Parathyroid adenoma (tissue), 2 donors: ENCODE measurements at regions not wholly inside any gene's neighbourhood (a gene's known extent, or its start where the extent isn't known, plus 50 kb on each side); places are given as distances from the start of the nearest gene placed in this dataset.
"Not testable (repeated sequence)": the region's sequence is repeated elsewhere in the genome, so short reads cannot be mapped to it uniquely, and the experiment has no call there.

Experiments used
- H2AFZ ChIP-seq: fragments of 300-600 bp; sonication (generic); one replicate; pipeline ENCODE4 v1.7.0; 2017; ENCODE audit warnings: antibody characterized with exemption, mild to moderate bottlenecking
- H3K27ac ChIP-seq: fragments of 300-600 bp; sonication (generic); one replicate; pipeline ENCODE4 v1.7.0; 2017
- H3K27me3 ChIP-seq: fragments of 300-600 bp; sonication (generic); one replicate; pipeline ENCODE4 v1.7.0; 2017; ENCODE audit warnings: low read length; ENCODE audit not compliant: control insufficient read depth, insufficient read depth
- H3K36me3 ChIP-seq: fragments of 300-600 bp; sonication (generic); one replicate; pipeline ENCODE4 v1.7.0; 2017; ENCODE audit warnings: low read length; ENCODE audit not compliant: control insufficient read depth, insufficient read depth
- H3K4me1 ChIP-seq: fragments of 300-600 bp; sonication (generic); one replicate; pipeline ENCODE4 v1.7.0; 2017; ENCODE audit warnings: control low read depth
- H3K4me2 ChIP-seq: fragments of 300-600 bp; sonication (generic); one replicate; pipeline ENCODE4 v1.7.0; 2017; ENCODE audit warnings: low read length
- H3K4me3 ChIP-seq: fragments of 300-600 bp; sonication (generic); one replicate; pipeline ENCODE4 v1.7.0; 2017; ENCODE audit warnings: low read depth, low read length
- H3K79me2 ChIP-seq: fragments of 300-600 bp; sonication (generic); one replicate; pipeline ENCODE4 v1.7.0; 2017; ENCODE audit warnings: control low read depth
- H3K9ac ChIP-seq: fragments of 300-600 bp; sonication (generic); one replicate; pipeline ENCODE4 v1.7.0; 2017; ENCODE audit warnings: mild to moderate bottlenecking
- H3K9me3 ChIP-seq: fragments of 300-600 bp; sonication (generic); one replicate; pipeline ENCODE4 v1.7.0; 2017; ENCODE audit warnings: low read length; ENCODE audit not compliant: control insufficient read depth
- TF ChIP-seq, protein P1 (sequence below): fragments of 300-600 bp; sonication (generic); IDR thresholded peaks from one replicate; pipeline ENCODE4 v1.7.0; 2017; ENCODE audit warnings: antibody characterized with exemption, mild to moderate bottlenecking
- donor health status: primary hyperparathyroidism.

DNA sequence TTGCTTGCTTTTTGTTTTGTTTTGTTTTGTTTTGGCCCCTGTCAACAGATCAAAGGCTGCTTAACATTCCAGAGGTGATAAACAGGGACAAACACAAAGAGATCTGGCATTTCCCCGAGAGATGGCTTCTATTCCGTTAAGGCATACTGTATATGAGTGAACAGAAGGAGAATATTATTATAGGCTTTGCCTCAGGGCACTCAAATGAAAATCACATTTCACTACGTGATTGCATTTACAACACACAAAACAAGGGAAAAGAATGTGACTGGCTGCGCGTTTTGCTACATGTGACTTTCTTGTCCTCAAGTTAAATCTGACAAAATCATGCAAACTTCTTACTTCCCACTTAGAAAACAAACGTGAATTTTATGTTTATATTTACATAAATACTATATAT, 1037.9 kb upstream of the DDX18 start:
- no peaks in the 10 kb centered on the region for H3K79me2 ChIP-seq
- H2AFZ ChIP-seq: no peak overlapping the region
- H3K27me3 ChIP-seq: no peaks in the 10 kb centered on the region
- H3K36me3 ChIP-seq: no peaks in the 10 kb centered on the region
- H3K9me3 ChIP-seq: no peaks in the 10 kb centered on the region
- H3K4me3 ChIP-seq: no peak overlapping the region
- H3K4me1 ChIP-seq: no peaks in the 10 kb centered on the region
- TF ChIP-seq, protein P1, sequence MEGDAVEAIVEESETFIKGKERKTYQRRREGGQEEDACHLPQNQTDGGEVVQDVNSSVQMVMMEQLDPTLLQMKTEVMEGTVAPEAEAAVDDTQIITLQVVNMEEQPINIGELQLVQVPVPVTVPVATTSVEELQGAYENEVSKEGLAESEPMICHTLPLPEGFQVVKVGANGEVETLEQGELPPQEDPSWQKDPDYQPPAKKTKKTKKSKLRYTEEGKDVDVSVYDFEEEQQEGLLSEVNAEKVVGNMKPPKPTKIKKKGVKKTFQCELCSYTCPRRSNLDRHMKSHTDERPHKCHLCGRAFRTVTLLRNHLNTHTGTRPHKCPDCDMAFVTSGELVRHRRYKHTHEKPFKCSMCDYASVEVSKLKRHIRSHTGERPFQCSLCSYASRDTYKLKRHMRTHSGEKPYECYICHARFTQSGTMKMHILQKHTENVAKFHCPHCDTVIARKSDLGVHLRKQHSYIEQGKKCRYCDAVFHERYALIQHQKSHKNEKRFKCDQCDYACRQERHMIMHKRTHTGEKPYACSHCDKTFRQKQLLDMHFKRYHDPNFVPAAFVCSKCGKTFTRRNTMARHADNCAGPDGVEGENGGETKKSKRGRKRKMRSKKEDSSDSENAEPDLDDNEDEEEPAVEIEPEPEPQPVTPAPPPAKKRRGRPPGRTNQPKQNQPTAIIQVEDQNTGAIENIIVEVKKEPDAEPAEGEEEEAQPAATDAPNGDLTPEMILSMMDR: no peak
- H3K9ac ChIP-seq: no peak overlapping the region
- no peak overlapping the region for H3K27ac ChIP-seq
- no peak overlapping the region for H3K4me2 ChIP-seq

- Histone ChIP-seq H3K4me1 (no peaks in the 10 kb centered on the region), H3K27me3 (no peaks in the 10 kb centered on the region), H2AFZ (no peak overlapping the region), H3K27ac (no peak overlapping the region), H3K36me3 (no peaks in the 10 kb centered on the region), H3K4me3 (no peak overlapping the region), H3K9me3 (no peaks in the 10 kb centered on the region), H3K4me2 (no peak overlapping the region), H3K9ac (no peak overlapping the region), H3K79me2 (no peaks in the 10 kb centered on the region)
- TF ChIP-seq, protein P1: no peak
Observed at GRCh38 chr2:116787848-116788247, 1026.6 kb upstream of the DDX18 start.

DNA sequence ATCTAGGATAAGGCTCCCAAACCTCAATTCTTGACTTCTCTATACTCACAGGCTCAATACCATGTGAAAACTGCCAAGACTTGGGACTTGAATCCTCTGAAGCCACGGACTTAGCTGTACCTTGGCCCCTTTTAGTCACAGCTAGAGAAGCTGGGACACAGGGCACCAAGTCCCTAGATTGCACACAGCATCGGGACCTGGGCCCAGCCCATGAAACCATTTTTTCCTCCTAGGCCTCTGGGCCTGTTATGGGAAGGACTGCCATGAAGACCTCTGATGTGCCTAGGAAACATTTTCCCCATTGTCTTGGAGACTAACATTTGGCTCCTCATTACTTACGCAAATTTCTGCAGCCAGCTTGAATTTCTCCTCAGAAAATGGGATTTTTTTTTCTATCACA, 1011.8 kb upstream of the DDX18 start:
- no peak overlapping the region for H3K4me2 ChIP-seq
- H3K27me3 ChIP-seq: no peaks in the 10 kb centered on the region
- H3K36me3 ChIP-seq: no peaks in the 10 kb centered on the region
- no peaks in the 10 kb centered on the region for H3K4me1 ChIP-seq
- H3K4me3 ChIP-seq: no peak overlapping the region
- H3K9ac ChIP-seq: no peak overlapping the region
- no peaks in the 10 kb centered on the region for H3K9me3 ChIP-seq
- H3K27ac ChIP-seq: no peak overlapping the region
- TF ChIP-seq, protein P1: no peak
- no peak overlapping the region for H2AFZ ChIP-seq
- no peaks in the 10 kb centered on the region for H3K79me2 ChIP-seq

DNA sequence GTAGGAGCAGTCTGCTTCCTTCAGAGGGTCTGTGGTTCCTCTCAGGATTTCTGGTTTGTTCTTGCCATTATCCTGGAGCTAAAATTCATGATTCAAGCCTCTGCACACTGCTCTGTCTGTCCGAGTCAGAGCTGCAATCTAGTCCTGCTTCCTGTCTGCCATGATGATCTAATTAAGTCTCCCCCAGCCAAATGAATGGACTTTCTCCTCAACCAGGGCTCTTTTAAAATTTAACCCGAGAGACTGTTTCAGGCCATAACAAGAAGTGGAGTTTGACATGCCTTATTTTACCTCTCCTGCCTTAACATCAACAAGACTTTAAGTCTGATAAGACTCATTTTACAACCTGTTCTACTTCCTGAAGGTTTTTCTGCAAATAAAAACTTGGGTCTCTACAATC, 1009.6 kb upstream of the DDX18 start:
- no peaks in the 10 kb centered on the region for H3K4me1 ChIP-seq
- no peak overlapping the region for H3K4me3 ChIP-seq
- no peaks in the 10 kb centered on the region for H3K27me3 ChIP-seq
- H2AFZ ChIP-seq: no peak overlapping the region
- no peaks in the 10 kb centered on the region for H3K79me2 ChIP-seq
- no peak overlapping the region for H3K4me2 ChIP-seq
- no peak overlapping the region for H3K9ac ChIP-seq
- H3K9me3 ChIP-seq: no peaks in the 10 kb centered on the region
- H3K36me3 ChIP-seq: no peaks in the 10 kb centered on the region
- H3K27ac ChIP-seq: no peak overlapping the region
- TF ChIP-seq, protein P1: no peak

DNA sequence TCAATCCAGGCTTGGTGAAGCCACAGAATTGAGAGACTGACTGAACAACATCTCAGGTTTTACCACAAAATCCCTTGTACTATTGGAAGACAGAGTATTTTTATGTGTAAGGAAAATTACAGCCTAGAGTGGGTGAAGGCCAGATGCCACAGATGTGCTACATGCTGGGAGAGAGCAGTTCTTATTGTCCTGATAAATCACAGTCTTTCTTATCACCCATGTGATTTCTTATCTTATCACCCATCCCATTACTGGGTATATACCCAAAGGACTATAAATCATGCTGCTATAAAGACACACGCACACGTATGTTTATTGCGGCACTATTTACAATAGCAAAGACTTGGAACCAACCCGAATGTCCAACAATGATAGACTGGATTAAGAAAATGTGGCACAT, 1008.0 kb upstream of the DDX18 start:
- H3K36me3 ChIP-seq, H3K27me3 ChIP-seq, H3K9me3 ChIP-seq, H3K79me2 ChIP-seq, H3K27ac ChIP-seq, H2AFZ ChIP-seq, H3K4me2 ChIP-seq, H3K9ac ChIP-seq, H3K4me1 ChIP-seq, H3K4me3 ChIP-seq: not testable (repeated sequence)
